GM12878 (cell line): ENCODE measurements at regions not wholly inside any gene's neighbourhood (a gene's known extent, or its start where the extent isn't known, plus 50 kb on each side); places are given as distances from the start of the nearest gene placed in this dataset.

Experiments used
- BHLHE40 ChIP-seq, 2 experiments: fragments of 450-650 bp in 1 of 2; IDR thresholded peaks; 2 replicates each; pipeline ENCODE4 v1.6.1; 2011 to 2017; ENCODE audit warnings: low read depth in 2 of 2, borderline replicate concordance in 1 of 2, improper control_type of control experiment in 1 of 2, low read length in 1 of 2, mild to moderate bottlenecking in 1 of 2
- BRCA1 ChIP-seq: IDR thresholded peaks from 2 replicates; pipeline ENCODE4 v1.6.1; 2011; ENCODE audit warnings: low read depth, low read length, improper control_type of control experiment
- KAT2A ChIP-seq: conservative IDR thresholded peaks from 2 replicates; pipeline ENCODE4 v1.6.1; 2011; ENCODE audit warnings: low read depth, low read length; ENCODE audit not compliant: control insufficient read depth
- NR2C2 ChIP-seq: IDR thresholded peaks from 2 replicates; pipeline ENCODE4 v1.6.1; 2011; ENCODE audit warnings: borderline replicate concordance, low read depth; ENCODE audit not compliant: control insufficient read depth, insufficient read length
- SMARCA5 ChIP-seq: fragments of 450-650 bp; IDR thresholded peaks from 2 replicates; pipeline ENCODE4 v1.6.1; 2017; ENCODE audit warnings: mild to moderate bottlenecking
- SUZ12 ChIP-seq: fragments of 200-600 bp; sonication (generic); IDR thresholded peaks from one replicate; pipeline ENCODE4 v1.6.1; 2018; ENCODE audit warnings: antibody characterized with exemption, mild to moderate bottlenecking; ENCODE audit not compliant: unreplicated experiment
- TCF7 ChIP-seq: IDR thresholded peaks from 2 replicates; pipeline ENCODE4 v1.6.1; 2014; ENCODE audit warnings: antibody characterized with exemption, borderline replicate concordance
- YBX1 ChIP-seq: fragments of 450-650 bp; IDR thresholded peaks from 2 replicates; pipeline ENCODE4 v1.6.1; 2016; ENCODE audit warnings: antibody characterized with exemption
- ZBTB40 ChIP-seq: fragments of 450-650 bp; IDR thresholded peaks from 2 replicates; pipeline ENCODE4 v1.6.1; 2016; ENCODE audit warnings: mild to moderate bottlenecking, moderate library complexity, borderline replicate concordance
- TF ChIP-seq, protein P1 (sequence below): IDR thresholded peaks from 2 replicates; pipeline ENCODE4 v1.6.1; 2012; ENCODE audit warnings: low read depth, low read length, improper control_type of control experiment
- TF ChIP-seq, protein P2 (sequence below): fragments of 450-650 bp; IDR thresholded peaks from 2 replicates; pipeline ENCODE4 v1.6.1; 2017; ENCODE audit warnings: mild to moderate bottlenecking, low read depth, inconsistent platforms; ENCODE audit not compliant: poor library complexity, severe bottlenecking
- TF ChIP-seq, protein P3 (sequence below): fragments of 450-650 bp; conservative IDR thresholded peaks from 2 replicates; pipeline ENCODE4 v1.6.1; 2017; ENCODE audit warnings: mild to moderate bottlenecking, moderate library complexity

DNA sequence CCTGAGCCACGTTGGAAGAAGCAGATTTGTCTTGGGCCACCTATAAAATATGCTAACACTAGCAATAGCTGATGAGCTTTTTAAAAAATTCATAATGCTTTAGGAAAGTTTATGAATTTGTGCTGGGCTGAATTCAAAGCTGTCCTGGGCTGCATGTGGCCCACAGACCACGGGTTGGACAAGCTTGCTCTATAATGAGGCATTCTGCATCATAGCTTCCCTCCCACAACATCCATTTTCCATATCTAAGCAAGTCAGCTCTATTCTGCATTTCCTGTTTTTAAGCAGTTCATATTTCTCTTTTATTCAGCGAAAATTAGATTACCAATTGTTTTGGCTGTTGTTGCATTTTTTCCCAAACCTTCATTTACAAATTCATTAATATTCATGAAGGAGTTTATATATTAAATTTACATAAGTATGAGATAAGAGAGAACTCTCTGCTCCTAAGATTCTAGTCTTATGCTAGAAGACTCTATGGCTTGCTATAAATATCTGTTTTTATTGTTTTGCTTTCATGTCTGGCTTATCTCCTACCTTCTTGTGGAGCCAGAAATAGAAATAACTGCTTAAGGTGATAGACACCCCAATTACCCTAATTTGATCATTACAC, 114.5 kb upstream of the HNRNPA3 start (continued):
- TF ChIP-seq, protein P1, sequence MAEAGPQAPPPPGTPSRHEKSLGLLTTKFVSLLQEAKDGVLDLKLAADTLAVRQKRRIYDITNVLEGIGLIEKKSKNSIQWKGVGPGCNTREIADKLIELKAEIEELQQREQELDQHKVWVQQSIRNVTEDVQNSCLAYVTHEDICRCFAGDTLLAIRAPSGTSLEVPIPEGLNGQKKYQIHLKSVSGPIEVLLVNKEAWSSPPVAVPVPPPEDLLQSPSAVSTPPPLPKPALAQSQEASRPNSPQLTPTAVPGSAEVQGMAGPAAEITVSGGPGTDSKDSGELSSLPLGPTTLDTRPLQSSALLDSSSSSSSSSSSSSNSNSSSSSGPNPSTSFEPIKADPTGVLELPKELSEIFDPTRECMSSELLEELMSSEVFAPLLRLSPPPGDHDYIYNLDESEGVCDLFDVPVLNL = no peak
- TF ChIP-seq TCF7 = no peak
- no peak for TF ChIP-seq YBX1
- TF ChIP-seq BRCA1 = no peak
- no peak for TF ChIP-seq KAT2A
- no peak for TF ChIP-seq ZBTB40
- TF ChIP-seq, protein P2, sequence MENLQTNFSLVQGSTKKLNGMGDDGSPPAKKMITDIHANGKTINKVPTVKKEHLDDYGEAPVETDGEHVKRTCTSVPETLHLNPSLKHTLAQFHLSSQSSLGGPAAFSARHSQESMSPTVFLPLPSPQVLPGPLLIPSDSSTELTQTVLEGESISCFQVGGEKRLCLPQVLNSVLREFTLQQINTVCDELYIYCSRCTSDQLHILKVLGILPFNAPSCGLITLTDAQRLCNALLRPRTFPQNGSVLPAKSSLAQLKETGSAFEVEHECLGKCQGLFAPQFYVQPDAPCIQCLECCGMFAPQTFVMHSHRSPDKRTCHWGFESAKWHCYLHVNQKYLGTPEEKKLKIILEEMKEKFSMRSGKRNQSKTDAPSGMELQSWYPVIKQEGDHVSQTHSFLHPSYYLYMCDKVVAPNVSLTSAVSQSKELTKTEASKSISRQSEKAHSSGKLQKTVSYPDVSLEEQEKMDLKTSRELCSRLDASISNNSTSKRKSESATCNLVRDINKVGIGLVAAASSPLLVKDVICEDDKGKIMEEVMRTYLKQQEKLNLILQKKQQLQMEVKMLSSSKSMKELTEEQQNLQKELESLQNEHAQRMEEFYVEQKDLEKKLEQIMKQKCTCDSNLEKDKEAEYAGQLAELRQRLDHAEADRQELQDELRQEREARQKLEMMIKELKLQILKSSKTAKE = no peak
- TF ChIP-seq BHLHE40 (IDR thresholded peaks at IDR 0.05; ENCODE audit: borderline replicate concordance in 1 of 2, low read depth in 2 of 2, low read length in 1 of 2) = no peak
- TF ChIP-seq, protein P3, sequence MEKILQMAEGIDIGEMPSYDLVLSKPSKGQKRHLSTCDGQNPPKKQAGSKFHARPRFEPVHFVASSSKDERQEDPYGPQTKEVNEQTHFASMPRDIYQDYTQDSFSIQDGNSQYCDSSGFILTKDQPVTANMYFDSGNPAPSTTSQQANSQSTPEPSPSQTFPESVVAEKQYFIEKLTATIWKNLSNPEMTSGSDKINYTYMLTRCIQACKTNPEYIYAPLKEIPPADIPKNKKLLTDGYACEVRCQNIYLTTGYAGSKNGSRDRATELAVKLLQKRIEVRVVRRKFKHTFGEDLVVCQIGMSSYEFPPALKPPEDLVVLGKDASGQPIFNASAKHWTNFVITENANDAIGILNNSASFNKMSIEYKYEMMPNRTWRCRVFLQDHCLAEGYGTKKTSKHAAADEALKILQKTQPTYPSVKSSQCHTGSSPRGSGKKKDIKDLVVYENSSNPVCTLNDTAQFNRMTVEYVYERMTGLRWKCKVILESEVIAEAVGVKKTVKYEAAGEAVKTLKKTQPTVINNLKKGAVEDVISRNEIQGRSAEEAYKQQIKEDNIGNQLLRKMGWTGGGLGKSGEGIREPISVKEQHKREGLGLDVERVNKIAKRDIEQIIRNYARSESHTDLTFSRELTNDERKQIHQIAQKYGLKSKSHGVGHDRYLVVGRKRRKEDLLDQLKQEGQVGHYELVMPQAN = no peak
- no peak for TF ChIP-seq SUZ12
- no peak for TF ChIP-seq SMARCA5
- no peak for TF ChIP-seq NR2C2
